RWPE2 (cell line): ENCODE measurements at regions not wholly inside any gene's neighbourhood (a gene's known extent, or its start where the extent isn't known, plus 50 kb on each side); places are given as distances from the start of the nearest gene placed in this dataset.

ENCODE experiments used
- ATAC-seq: fragments of 200-7000 bp; cut with Tn5 transposase; 3 replicates; pipeline ENCODE4 v1.9.1; 2021; ENCODE audit warnings: low read depth
- DNase-seq: peaks from one replicate; pipeline ENCODE4 v3.0.0-alpha.2; 2020; ENCODE audit warnings: low spot score
- H3K27ac ChIP-seq: fragments of 450-650 bp; 2 replicates; pipeline ENCODE4 v1.5.1; 2017; ENCODE audit warnings: mild to moderate bottlenecking; ENCODE audit not compliant: poor library complexity, severe bottlenecking
- H3K27me3 ChIP-seq: fragments of 250-450 bp; sonication (Bioruptor Pico); 2 replicates; pipeline ENCODE4 v1.5.1; 2021; ENCODE audit warnings: mild to moderate bottlenecking, moderate library complexity; ENCODE audit not compliant: insufficient read depth, poor library complexity, severe bottlenecking
- H3K36me3 ChIP-seq: fragments of 250-450 bp; sonication (Bioruptor Pico); 2 replicates; pipeline ENCODE4 v1.5.1; 2020; ENCODE audit warnings: low read depth, mild to moderate bottlenecking, moderate library complexity
- H3K4me1 ChIP-seq: fragments of 250-450 bp; sonication (Bioruptor Pico); 2 replicates; pipeline ENCODE4 v1.5.1; 2021; ENCODE audit warnings: mild to moderate bottlenecking, moderate library complexity; ENCODE audit not compliant: insufficient read depth, poor library complexity, severe bottlenecking
- H3K4me3 ChIP-seq: fragments of 250-450 bp; sonication (Bioruptor Pico); 2 replicates; pipeline ENCODE4 v1.5.1; 2021; ENCODE audit warnings: mild to moderate bottlenecking, moderate library complexity; ENCODE audit not compliant: severe bottlenecking
- H3K9me3 ChIP-seq: fragments of 250-450 bp; sonication (Bioruptor Pico); 2 replicates; pipeline ENCODE4 v1.5.1; 2021; ENCODE audit warnings: mild to moderate bottlenecking, moderate library complexity; ENCODE audit not compliant: severe bottlenecking
- CTCF ChIP-seq: fragments of 450-650 bp; IDR thresholded peaks from one replicate; pipeline ENCODE4 v1.5.1; 2017; ENCODE audit warnings: mild to moderate bottlenecking, moderate library complexity; ENCODE audit not compliant: poor library complexity, severe bottlenecking

GRCh38 chr9:30697958-30698357 lies 1686.5 kb upstream of the ACO1 start:
- ATAC-seq: peak; percentile 96
- Histone ChIP-seq H3K27ac (peak overlapping the region; percentile 26), H3K9me3 (no peaks in the 10 kb centered on the region), H3K36me3 (no peaks in the 10 kb centered on the region), H3K27me3 (no peaks in the 10 kb centered on the region), H3K4me1 (peaks cover 11% of the 10 kb centered on the region), H3K4me3 (no peak overlapping the region)
- DNase-seq: no peak
- TF ChIP-seq CTCF: no peak

DNA sequence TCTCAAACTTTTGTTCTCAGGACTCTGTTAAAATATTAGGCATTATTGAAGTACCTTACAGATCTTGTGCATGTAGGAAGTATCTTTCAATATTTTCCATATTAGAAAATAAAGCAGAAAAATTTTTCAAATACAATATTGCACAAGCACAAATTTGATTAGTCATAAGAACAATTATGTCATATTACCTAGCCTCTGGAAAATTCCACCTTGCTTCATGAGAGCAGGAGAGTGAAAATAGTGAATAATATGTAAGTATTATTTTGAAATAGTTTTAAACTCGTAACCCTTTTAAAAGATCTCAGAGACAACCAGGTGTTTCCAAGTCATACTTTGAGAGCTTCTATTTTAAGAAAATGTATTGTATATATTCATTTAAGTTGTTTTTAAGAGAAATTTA lies 1672.9 kb upstream of the ACO1 start:
- Histone ChIP-seq H3K27me3 (no peaks in the 10 kb centered on the region), H3K9me3 (no peaks in the 10 kb centered on the region), H3K27ac (no peak overlapping the region), H3K4me1 (no peaks in the 10 kb centered on the region), H3K4me3 (no peak overlapping the region), H3K36me3 (no peaks in the 10 kb centered on the region)
- no peak for TF ChIP-seq CTCF
- no peak for DNase-seq
- no peak for ATAC-seq

GRCh38 chr9:30713243-30713642 lies 1671.2 kb upstream of the ACO1 start:
- ATAC-seq (no peak), DNase-seq (no peak)
- H3K4me3 ChIP-seq: no peak overlapping the region
- no peak overlapping the region for H3K27ac ChIP-seq
- H3K36me3 ChIP-seq: no peaks in the 10 kb centered on the region
- TF ChIP-seq CTCF: no peak
- no peaks in the 10 kb centered on the region for H3K27me3 ChIP-seq
- no peaks in the 10 kb centered on the region for H3K9me3 ChIP-seq
- H3K4me1 ChIP-seq: no peaks in the 10 kb centered on the region

DNA sequence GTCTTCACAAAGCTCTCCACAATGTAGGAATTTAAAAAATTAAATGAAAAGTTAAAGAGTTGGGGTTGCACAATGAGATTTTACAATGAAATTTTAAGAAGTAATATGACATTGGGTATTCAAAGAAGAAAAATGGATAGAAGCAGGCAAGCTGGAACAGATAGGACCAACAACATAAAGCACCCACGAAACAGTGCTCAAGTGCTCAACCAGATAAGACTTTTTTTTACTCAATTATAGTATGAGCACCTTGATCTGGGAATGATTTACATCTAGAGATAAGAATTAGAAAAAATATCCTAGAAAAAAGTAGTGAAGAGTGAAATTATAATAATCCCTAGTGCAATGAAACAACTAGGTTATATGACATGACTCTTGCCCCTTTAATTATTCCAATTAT lies 1670.1 kb upstream of the ACO1 start:
- H3K4me1 ChIP-seq: no peaks in the 10 kb centered on the region
- DNase-seq (no peak), ATAC-seq (no peak)
- no peak overlapping the region for H3K4me3 ChIP-seq
- TF ChIP-seq CTCF: no peak
- H3K27me3 ChIP-seq: no peaks in the 10 kb centered on the region
- H3K9me3 ChIP-seq: no peaks in the 10 kb centered on the region
- H3K36me3 ChIP-seq: no peaks in the 10 kb centered on the region
- no peak overlapping the region for H3K27ac ChIP-seq

DNA sequence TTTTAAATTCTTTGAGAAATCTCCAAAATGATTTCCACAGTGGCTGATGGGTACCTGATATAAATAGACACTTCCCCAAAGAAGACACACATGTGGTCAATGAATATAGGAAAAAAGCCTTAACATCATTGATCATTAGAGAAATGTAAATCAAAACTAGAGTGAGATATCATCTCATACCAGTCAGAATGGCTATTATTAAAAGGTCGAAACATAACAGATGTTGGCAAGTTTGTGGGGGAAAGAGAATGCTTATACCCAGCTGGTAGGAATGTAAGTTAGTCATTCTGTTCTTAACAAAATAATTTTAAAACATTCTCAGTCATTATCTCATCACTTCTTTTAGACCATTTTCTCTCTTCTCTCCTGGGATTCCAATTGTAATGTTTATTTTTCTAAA lies 1666.0 kb upstream of the ACO1 start:
- H3K4me1 ChIP-seq: no peaks in the 10 kb centered on the region
- no peaks in the 10 kb centered on the region for H3K9me3 ChIP-seq
- TF ChIP-seq CTCF: no peak
- H3K27me3 ChIP-seq: no peaks in the 10 kb centered on the region
- DNase-seq (no peak), ATAC-seq (no peak)
- no peak overlapping the region for H3K4me3 ChIP-seq
- H3K27ac ChIP-seq: no peak overlapping the region
- no peaks in the 10 kb centered on the region for H3K36me3 ChIP-seq
